HK-2 (cell line): ENCODE measurements at regions not wholly inside any gene's neighbourhood (a gene's known extent, or its start where the extent isn't known, plus 50 kb on each side); places are given as distances from the start of the nearest gene placed in this dataset.
A peak's percentile ranks its signal among the peaks of the same experiment; 100 is the strongest.
"Not testable (repeated sequence)": the region's sequence is repeated elsewhere in the genome, so short reads cannot be mapped to it uniquely, and the experiment has no call there.

Experiments used
- DNase-seq: peaks from one replicate; pipeline ENCODE4 v3.0.0-alpha.2; 2018; ENCODE audit not compliant: unreplicated experiment

DNA sequence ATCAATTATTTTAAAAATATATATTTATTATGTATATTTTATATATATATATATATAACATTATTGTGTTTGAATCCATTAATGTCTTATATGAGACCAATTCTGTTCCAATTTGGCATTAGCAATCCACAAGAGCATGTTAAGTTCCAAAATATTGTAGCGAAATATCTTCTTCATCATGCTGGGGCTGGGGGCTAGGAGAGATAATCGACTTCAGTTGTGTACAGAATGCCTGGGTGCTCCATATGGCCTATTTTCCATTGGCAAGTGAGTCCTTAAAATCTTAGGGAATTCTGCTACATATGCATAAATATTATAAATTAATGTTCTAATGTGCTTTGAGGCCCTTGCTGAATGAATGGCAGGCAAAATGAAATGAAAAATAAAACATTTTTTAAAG lies 117.7 kb downstream of the PCDH7 start:
- no peak for DNase-seq

DNA sequence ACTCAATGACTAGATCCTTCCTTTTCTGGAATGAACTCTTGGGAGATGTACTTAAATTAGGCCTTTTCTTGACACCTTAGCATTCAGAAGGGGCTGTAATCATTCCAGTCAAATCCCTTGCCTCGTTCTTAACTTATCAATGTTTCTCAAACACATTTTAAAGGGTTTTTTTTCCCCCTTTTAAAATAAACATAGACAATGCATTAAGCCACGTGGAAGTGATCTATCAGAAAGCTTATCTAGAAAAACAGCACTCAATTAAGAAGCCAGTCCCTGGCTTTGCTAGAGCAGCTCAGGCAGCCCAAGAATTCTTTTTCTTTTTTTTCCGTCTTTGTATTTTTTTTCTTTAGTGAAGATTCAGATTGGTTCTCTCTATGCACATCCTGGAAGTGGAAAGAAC lies 118.2 kb downstream of the PCDH7 start:
- no peak for DNase-seq

- DNase-seq, result peak; percentile 35
Observed at GRCh38 chr4:30839583-30840520, 119.7 kb downstream of the PCDH7 start.

DNA sequence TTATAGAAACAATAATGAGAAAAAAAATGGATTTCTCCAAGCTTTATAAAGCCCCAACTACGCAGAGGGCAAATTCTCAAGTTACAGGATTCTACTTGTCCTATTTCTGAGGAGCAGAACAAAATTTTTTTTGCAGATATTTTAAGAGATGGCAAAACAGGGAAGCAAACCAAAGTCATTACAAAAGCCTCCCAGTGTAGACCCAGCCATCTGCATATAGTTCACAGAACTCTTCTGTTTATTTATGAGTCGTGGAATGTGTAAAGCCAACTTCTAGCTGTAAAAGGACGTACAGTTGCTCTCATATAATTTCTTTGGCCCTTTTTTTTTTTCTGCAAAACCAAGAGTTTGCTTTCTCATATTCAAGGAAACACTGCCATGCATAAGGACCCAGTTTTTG lies 120.4 kb downstream of the PCDH7 start:
- DNase-seq, result no peak

- no peak for DNase-seq
Observed at GRCh38 chr4:30842142-30842541, 122.0 kb downstream of the PCDH7 start.

- DNase-seq, result no peak
Observed at GRCh38 chr4:30842689-30843088, 122.5 kb downstream of the PCDH7 start.

- no peak for DNase-seq
Observed at GRCh38 chr4:30844861-30845582, 124.9 kb downstream of the PCDH7 start.

- no peak for DNase-seq
Observed at GRCh38 chr4:30847167-30847566, 127.0 kb downstream of the PCDH7 start.

DNA sequence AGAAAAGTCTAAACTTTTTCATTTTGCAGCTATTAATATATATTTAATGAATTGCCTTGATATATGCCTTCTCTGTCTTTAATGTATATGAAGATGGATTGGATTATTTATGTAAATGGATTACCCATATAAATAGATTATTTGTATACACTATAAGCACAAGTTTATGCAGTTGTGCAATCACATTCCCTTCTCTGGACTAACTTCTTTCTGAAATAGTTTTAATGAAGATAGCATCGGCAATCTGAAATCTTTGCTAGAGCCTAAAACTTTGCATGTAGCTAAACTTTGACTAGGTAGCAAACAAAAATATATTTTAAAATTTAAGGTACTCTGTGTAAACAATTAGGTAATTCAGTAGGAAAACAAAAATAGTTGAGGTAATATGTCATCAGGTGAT lies 127.8 kb downstream of the PCDH7 start:
- DNase-seq, result no peak

DNA sequence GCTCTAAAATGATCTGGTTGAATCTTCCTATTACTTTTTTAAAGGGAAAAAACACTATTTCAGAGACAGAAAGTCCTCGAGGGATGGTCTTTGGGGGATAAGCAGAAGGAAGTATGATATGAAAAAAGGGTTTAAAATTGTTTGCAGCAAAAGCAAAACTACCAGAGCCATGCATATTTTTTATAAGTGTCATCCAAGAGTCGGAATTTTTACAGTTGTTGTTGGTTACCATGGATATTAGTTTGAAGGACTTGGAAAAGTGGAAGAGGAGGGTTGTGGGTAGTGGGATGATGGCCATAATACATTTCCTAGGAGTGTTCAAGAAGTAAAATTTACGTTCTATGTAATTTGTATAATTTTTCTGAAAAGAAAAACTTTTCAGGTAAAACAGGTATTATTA lies 134.4 kb downstream of the PCDH7 start:
- no peak for DNase-seq

- no peak for DNase-seq
Observed at GRCh38 chr4:30855232-30855631, 135.1 kb downstream of the PCDH7 start.

- no peak for DNase-seq
Observed at GRCh38 chr4:30856795-30857564, 136.8 kb downstream of the PCDH7 start.

DNA sequence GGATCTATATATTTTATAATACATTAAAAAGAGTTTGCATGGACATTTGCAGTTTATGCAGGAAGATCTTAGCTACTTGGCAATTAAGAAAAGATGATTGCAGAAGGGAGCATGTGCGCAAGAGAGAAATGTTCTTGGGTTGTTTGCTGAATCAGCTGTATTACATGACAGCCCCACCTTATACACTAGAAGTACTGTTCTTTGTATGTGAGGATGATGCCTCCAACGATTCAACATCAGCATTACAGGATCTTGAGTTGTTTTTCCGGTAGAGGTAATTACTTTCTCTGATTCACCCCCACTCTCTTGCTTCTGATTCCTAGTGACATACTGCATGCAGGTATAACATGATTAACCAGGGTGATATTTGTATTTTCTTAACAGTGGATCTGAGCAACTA lies 140.8 kb downstream of the PCDH7 start:
- no peak for DNase-seq

GRCh38 chr4:30862196-30862595 lies 142.0 kb downstream of the PCDH7 start:
- DNase-seq, result no peak

- no peak for DNase-seq
Observed at GRCh38 chr4:30863021-30863420, 142.9 kb downstream of the PCDH7 start.

- no peak for DNase-seq
Observed at GRCh38 chr4:30865691-30866090, 145.5 kb downstream of the PCDH7 start.

GRCh38 chr4:30866346-30866745 lies 146.2 kb downstream of the PCDH7 start:
- DNase-seq, result no peak

DNA sequence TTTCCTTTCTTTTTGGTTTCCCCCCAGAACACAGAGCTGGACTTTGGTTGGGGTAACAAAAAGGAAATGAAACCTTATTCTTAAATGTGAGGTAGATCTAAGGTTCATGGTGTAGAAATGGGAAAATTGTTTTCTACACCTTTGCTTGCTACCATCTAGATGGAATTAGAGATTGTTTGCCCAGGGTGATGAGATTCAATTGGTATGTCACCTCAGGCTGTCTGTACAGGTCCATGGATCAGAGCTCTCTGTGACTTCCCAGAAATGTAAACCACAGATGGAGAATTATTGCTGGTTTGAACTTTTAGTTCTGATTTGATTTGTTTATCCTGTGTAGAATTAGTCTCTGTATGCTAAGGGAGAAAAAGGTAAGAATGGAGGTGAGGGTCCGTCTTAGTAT lies 146.7 kb downstream of the PCDH7 start:
- no peak for DNase-seq

GRCh38 chr4:30867427-30867826 lies 147.3 kb downstream of the PCDH7 start:
- no peak for DNase-seq

DNA sequence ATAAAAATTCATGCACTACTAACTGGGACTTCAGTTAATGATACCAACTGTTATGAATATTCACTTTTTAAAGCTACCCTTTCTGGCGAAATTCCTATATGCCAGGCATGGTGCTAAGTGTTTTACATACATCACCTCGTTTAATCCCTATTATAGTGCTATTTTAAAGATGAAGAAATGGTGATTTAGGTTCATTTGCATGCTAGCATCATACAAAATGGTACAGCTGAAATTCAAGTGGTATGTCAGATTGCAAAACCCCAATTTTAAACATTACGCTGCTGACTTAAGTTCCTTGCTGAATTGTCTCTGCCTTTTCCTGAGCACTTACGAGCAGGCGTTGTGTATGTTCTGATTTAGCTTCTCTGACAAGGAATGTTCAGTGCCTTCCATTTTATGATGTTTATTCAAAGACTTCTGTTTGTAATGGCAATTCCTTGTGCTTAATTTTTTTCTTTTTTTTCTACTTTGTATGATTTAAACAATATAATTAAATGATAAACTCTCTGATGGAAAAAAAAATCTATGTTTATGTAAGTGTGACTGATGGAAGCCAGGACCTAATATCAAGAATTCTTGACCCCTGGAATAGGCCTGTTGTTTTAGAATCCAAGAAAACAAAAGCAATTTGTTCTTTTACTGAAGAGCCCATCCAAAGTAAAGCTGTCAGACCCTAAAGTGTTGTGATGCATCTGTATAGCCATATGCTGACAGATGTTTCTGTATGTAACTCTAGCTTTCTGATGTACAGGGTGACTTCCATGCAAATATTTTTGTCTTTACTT lies 148.1 kb downstream of the PCDH7 start:
- DNase-seq, result no peak

GRCh38 chr4:30869387-30869786 lies 149.2 kb downstream of the PCDH7 start:
- not testable (repeated sequence) for DNase-seq

- no peak for DNase-seq
Observed at GRCh38 chr4:30870513-30870912, 150.3 kb downstream of the PCDH7 start.
